GM19023 (cell line): ENCODE measurements at regions not wholly inside any gene's neighbourhood (a gene's known extent, or its start where the extent isn't known, plus 50 kb on each side); places are given as distances from the start of the nearest gene placed in this dataset.

ENCODE experiments used
- ATAC-seq: cut with Tn5 transposase; IDR thresholded peaks from one replicate; pipeline ENCODE4 v1.9.1; 2021; ENCODE audit warnings: mild to moderate bottlenecking, moderate library complexity; ENCODE audit not compliant: unreplicated experiment

DNA sequence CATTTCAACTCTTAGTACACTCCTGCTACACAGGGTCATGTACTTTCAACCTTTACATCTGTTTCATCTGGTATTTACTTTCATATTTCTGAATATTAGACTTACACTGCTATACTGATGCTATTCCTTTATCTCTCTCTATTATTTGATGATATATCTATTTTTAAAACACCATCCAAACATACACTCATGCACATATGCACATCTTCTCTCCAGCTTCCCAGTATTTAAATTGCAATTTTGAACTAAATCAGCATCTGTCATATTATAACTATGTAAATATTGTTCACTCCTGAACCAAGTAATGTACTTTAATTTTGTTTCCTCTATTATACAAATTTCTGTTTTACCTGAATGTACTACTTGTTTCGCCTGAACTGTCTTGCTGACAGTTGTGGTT is 293.6 kb upstream of the FLRT2 start:
- no peak for ATAC-seq

DNA sequence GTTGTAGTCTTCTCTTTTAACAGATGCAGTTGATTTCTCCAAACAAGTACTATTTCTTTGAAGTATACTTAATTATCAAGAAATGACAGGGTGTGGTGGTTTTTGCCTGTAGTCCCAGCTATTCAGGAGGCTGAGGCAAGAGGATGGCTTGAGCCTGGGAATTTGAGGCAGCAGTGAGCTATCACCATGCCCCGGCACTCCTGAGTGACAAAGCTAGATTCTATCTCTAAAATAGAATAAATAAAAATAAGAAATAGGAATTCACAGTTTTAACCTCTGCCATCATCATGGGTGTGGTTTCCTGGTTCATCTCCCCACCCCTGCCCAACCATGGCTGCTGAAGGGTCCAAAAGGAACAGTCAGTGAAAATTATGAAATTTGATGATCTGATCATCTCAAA is 290.2 kb upstream of the FLRT2 start:
- no peak for ATAC-seq

DNA sequence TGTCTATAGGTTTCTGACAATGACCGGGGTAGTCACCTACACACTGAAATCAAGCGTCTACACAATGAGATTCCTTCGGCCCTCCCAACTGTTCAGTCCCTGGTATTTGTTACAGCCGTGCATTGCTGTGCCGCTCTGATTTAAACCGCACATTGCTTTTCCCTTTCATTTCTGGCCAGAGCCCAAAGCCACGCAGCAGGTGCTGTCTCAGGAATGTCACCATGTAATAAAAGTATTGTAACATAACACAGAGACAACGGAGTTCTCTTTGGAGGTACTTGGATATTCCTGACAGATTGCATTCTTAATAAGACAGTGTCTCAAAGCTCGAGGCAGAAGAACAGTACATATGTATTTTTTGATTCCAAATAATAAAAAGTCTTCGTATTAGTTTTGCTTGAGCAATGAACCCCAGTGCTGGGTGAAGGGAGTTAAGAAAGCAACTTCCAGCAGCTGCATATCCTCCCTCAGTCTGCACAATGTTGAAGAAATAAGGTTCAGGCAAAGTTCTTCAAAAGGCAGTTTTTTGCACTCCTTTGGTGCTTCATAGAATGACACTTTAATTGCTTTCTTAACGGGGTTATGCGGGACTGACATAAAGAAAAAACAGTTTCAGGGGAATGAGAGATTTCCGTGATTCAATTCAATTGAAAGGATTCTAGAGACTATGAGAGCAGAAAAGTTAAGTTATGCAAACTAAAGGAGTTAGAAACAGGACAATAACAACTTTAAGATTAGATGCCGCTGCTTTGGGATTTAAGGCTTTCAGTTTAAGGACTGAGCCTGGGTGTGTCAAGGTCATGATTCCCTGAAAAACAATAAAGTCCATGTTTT is 288.7 kb upstream of the FLRT2 start:
- ATAC-seq = no peak

DNA sequence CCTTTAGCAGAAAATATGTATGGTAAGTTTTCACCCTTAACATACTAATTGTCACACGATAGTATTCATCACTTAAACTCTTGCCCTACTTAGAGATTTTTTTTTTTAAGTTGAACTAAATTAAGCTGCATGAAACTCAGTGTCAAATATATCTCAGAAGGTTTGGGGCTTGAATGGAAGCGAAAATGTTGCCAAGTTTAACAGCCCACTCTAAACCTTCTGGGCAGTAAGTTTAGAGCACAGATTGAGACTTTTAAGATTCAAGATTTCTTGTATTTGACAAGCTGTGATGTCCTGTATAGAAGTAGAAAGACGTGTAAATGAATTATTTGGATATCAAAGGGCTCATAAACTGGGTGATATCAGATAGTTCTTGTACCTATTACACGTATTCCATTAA is 287.3 kb upstream of the FLRT2 start:
- ATAC-seq = no peak

DNA sequence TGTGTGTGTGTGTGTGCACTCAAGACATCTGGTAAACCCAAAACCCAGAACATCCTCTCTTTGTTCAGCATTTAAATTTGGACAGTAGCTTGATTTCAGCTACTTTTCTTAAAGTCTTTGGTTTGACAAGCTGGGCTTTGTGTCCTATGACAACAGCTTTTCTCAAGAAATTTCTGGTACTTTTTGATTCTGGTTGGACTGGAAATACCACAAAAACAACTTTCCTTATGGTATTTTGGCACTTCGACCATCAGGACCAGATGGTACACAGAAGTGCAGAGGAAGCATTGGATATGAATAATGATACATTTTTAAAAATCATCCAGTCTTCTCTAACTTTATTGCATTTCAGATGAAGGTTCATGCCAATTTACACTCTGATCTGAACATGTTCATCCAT is 286.6 kb upstream of the FLRT2 start:
- no peak for ATAC-seq

DNA sequence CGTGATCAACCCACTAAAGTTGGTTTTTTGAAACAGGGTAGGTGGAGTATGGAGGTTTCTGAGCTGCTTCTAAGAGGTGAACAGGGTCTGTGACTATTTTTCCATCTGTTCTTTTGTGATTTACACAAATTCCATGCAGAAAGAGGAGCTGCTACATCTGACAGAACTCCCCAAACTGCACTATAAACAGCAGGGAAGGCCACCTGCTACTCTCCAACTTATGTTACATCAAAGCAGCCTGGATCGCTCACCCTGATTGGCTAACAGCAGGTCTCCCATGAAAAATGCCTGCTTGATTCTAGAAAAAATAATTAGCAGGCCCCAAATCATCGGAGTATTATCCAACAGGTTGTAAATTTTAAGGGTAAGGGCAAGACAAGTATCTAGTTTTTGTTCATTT is 282.9 kb upstream of the FLRT2 start:
- ATAC-seq = no peak

DNA sequence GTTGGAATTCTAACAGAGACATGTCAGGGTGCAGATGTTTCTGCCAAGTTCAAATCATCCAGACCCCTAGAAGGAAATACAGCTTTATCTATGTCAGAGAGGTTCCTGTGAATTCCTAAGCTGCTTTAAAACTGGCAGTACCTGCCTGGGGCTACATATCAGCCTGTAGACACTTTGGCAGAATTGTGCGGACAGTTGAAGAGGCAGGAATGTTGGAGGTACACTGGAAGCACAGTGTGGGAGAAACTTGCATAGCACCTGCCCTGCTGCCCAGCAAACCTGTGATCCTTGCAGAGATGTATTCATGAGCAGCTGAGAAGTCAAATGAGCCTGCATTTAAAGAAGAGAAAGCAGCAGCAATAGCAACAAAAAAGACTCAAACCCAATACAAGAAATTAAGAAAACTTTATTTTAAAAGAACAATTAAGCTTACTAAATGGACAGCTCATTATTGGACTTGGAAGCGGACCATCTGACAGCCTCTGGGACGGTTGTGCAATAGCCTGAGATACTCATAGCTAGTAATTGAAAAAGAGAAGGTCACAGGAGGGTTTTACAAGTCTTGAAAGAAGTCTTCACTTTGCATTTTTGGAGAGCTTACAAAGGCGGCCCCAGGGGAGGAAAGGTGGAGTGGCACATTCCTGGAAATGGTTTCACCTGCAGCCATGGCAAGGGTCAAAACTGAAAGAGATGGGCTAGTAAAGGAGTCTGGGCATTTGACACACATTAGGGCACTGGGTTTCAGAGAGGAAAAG is 280.9 kb upstream of the FLRT2 start:
- ATAC-seq = no peak

DNA sequence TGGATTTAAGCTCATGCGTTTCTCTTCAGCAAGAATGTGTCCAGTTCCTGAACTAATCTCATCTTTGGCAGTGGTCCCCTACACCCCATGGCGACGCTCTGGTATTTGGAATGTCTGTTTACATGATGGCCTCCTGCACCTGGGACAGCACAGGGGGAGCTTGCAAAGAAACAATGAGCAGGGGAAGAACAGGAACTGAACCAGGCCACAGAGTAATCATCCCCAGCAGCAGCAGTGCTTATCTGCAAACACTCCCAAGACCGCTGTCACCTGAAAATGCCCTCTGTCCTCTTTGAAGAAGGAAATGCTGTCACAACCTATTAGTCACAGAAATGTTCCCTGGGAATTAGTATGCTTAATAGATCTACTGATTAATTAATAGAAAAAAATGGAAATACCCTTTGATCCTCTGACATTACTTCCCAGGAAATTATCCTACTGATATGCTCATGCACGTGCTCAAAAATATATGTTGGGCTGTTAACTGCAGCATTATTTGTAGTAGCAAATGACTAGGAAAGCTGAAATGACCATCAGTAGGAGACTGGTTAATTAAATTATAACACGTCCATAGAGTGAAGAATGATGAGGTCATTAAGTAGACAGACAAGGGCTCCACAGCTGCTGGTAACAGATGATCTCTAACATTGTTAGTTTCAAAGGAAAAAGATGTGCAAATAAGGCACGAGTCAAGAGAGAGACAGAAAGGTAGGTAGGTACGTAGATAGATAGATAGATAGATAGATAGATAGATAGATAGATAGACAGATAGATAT is 279.3 kb upstream of the FLRT2 start:
- no peak for ATAC-seq

DNA sequence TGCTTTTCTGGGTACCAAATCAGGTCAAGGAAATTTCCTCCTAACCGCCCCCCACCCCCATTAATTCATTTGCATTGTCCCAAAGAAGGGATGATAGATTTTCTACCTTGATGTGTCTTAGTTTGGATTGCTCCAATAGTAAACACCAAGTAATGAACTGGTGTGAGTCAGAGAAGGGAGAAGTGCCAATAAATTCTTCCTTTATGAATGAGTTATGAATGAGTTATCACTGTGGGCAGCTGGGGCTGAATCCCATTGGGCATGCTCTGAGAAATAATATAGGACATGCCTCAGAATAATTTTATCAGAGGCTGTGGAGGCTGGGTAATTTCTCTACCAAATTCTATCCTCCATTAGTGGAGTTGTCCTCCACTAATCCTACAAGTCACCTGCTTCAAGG is 277.9 kb upstream of the FLRT2 start:
- ATAC-seq = no peak

DNA sequence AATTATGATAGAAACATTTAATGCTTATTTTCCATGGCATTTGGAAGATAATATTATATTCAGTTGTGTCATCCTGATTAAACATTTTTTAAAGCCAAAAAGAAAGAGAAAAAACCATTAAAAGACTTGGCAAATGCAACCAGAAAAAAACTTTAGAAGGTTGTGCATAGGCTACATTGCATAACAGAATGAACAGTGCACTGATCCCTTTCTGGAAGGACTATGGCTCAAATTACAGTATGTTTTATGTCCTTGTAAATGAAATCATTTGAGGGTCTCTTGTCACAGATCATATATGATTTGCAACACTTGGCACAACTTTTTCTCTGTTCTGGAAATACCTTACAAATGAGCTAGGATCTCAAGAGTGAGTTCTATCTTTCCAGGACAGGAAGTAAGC is 275.2 kb upstream of the FLRT2 start:
- no peak for ATAC-seq

DNA sequence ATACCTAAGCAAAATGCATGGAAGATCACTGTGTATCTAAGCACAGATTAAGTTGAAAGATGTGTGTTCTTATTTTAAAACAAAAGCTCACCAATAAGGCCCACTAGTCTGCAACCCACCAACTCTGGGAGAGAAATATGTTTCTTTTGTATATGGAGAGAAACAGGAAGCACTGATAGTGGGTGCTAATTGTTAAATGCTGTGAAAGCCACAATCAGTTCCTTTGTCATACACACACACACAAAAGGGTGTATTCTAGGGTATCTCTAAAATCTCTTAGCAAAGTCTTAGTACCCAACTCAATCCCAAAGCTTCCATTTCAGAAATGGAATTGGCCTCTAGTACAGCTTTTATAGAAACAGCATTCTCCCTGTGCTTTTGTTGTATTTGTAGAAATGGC is 272.7 kb upstream of the FLRT2 start:
- no peak for ATAC-seq

DNA sequence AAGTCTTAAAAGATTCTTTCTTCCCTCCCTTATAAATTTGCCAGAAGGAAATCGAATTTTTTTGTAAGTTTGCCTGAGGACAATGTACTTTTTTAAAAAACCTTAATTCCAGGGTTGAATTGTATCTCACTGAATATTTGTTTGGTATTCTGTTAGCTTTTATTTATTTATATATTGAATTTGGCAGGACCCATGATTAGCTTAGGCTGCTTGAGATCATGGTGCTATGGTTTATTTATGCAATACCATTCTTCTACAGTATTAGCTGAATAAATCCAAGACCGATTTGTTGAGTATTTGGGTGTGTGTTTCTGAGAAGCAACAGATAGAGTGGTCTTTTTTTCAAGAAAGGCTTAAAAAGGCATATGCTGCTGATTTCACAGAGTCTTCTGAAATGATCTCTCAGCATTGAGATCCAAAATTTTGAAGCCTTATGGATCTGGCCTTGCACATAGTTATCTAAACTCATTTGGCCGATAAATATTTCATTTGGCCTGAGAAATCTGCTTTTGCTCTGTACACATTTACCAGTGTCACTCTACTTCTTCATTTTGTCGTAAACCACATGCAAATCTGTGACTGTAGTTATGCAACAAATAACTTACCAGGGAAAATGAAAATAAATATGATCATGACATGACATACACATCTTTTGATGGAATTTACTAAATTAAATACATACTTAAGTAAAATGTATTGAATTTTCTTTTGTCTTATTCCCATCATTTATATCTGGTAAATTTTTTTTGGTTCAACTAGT is 265.8 kb upstream of the FLRT2 start:
- ATAC-seq = no peak

DNA sequence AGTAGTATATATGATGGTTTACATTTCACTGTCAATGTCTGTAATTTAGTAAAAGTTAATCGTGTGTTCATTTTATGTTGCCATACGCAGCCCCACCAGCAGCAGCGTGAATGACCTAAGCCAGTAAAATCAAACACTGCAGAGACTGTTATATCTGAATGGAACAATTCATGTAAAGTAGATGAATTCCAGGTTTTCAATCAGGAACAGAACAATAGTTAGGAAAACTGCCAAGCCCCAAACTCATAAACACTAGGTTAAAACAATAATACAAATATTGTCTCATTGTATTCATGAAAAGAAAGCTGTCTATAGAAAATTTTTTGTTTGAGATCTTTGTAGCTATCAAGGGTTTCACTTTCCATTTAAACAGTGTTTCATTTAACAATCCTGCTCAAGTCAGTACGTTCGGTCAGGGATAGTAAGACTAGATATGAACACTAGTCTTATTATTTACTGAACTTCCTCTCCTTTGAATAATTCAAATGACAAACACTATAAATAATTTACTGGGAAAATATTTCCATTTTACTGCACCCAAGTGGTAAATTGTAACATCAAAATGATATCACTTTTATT is 256.8 kb upstream of the FLRT2 start:
- no peak for ATAC-seq

DNA sequence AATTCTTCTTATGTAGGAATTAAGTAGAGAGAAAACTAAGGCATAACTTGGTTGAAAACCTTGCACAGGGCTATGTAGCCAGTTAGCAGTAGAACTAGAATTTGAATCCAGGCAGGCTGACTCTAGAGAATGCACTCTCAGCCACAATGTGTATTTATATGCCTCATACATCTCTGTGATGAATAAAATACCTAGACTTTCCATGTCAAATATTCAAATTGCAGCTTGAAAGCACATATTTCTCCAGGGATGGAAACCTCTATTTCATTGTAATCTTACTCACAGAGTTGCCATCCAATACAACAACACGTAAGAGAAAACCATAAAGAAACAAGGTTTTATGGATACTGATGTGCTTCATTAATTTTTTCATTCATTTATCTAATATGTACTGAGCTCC is 256.0 kb upstream of the FLRT2 start:
- ATAC-seq = no peak

DNA sequence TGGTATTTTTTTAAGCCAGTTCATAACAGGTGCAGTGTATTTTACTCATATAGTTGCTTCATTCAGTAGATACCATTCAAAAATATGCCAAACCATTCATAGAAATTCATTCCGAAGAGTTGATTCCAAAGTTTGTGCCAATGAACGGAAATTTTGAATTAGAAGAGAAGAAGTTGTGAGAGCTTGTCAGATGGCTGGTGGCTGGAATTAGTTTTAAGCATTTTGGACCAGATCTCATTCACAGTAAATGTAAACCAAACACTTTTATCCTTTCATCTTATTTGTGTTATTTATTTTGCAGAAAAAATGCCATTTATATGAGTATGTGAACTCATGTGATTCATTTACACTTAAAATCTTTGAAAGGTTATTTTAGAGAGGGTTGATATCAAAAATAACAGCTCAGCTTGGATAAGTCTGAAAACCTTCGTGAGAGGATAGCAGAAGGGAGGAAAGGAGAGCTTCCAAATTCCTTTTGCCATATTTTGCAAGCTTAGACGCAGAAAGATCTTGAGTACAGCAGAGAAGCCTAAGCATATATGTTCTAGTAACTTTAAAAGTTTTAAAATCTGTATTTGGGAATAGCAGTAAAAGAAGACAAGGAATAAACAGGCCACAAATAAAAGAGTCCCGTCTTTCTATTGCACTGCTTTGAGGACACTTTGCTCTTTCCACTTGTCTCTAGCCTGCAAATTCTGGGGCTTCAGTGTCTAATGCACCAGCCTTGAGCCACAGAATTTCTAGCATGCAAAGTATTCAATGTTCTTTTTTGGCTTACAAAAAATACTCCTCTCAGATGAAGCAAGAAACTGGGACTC is 253.6 kb upstream of the FLRT2 start:
- ATAC-seq = no peak

DNA sequence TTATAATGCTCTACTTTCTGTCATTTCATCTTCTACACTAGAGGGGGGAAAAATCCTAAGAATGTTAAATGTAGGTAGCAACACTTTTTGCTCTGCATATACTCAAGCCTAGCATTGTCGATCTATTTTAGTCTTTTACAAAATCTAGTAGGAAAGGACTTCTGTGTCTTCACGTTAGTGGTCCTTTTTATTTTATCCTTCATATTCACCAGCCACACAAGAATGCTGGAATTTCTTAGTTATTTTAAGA is 253.0 kb upstream of the FLRT2 start:
- no peak for ATAC-seq

DNA sequence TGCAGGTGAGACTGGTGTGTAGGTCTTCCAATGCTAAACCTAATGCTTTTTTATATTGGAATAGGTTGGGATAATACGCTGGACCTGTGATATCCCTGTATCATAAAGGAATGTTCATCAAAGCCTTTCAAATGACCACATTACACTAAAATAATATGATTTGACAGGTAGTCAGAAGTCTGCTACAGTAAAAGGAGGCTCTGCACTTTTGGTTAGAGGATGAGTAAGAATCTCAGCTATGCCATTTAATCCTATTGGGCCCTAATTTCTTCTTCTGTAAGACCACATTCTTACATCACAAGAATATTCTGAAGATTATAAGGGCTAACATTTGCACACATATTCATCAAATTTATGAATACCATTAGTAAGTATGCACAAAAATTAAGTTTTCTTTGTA is 250.5 kb upstream of the FLRT2 start:
- no peak for ATAC-seq

DNA sequence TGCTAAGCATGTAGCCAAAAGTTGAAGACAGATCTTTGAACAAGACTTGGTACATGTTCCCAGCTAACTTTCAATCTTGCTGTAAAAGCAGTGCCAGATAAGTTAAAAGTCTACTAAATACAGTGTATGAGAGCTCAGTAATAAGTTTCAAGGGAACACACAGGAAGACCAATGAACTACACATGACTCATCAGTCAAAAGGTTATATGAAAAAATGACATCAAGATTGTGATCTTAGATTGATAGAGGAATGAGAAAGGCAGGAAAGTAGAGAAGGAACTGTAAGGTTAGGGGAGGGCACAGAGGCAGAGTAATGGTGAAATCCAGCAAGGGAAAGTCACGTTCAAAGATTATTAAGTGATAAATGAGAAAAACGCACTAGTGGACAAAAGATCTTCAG is 249.9 kb upstream of the FLRT2 start:
- ATAC-seq = no peak

DNA sequence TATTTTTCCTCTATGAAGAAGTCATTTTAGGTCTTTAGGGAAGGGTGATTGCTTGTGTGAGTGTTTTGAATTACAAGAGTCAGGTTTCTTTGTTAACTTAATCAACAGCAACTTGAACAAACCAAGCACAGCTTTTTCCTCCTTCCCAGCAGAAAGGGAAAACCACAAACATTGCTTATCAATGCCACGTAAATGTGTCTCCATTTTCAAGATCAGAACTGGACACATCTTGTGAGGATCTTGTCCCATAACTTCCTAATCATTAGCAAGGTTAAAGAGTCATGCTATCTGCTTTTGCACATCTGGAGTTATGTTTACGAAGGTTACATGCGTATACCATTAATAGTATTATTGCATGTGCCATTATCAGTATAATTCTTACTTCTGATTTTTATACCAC is 248.0 kb upstream of the FLRT2 start:
- ATAC-seq = no peak

DNA sequence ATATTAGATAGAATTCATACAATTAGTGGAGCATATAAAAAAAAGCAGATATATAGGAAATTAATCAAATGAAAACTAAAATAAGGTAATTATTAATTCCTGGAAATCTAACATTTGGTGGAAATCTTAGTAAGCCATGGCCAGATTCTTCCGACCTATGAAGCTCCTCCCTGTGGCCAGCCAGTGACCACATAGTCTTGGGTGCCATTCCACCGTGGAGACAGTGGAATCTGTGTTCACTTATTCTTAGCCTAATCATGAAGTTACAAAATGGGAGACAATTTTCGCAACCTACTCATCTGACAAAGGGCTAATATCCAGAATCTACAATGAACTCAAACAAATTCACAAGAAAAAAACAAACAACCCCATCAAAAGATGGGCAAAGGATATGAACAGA is 241.9 kb upstream of the FLRT2 start:
- no peak for ATAC-seq
